A549 (cell line): ENCODE measurements at regions not wholly inside any gene's neighbourhood (a gene's known extent, or its start where the extent isn't known, plus 50 kb on each side); places are given as distances from the start of the nearest gene placed in this dataset.

Experiments
- ATAC-seq, 2 experiments: fragments of 200-7000 bp in 1 of 2; fragments of >200 bp in 1 of 2; cut with Nextera tagmentation in 1 of 2; cut with Tn5 transposase in 1 of 2; 3 replicates each; pipeline versions ENCODE4 v1.8.0 to v1.9.1; 2018 to 2020; ENCODE audit warnings: mild to moderate bottlenecking in 1 of 2, moderate library complexity in 1 of 2
- CTCF ChIA-PET: fragments of 300-600 bp; sonication (Branson Sonifier 250); formaldehyde crosslinking; extraction: SDS; loops from one replicate; lab custom pipeline; 2021; ENCODE audit warnings: antibody characterized with exemption, inconsistent platforms; lab: Yijun Ruan, JAX
- POLR2A ChIA-PET: fragments of 350-600 bp; formaldehyde crosslinking; extraction: SDS; loops from one replicate; lab custom pipeline; 2021; ENCODE audit warnings: antibody characterized with exemption, inconsistent platforms; lab: Yijun Ruan, JAX
- DNase-seq, 2 experiments: peaks; one replicate each; pipeline versions ENCODE4 v3.0.0 to v3.0.0-alpha.2; 2011 to 2016; ENCODE audit warnings: low read depth in 1 of 2, low spot score in 1 of 2
- FAIRE-seq: peaks from 2 replicates; lab custom pipeline; 2011; peaks lifted over from hg19 to GRCh38; lab: Jason Lieb, UNC
- H3K27ac ChIP-seq, 2 experiments: fragments of >200 bp; sonication (Bioruptor Twin); formaldehyde crosslinking; 3 replicates each; pipeline ENCODE4 v1.5.1; 2016 to 2017
- H3K4me1 ChIP-seq: fragments of >200 bp; sonication (Bioruptor Twin); formaldehyde crosslinking; 3 replicates; pipeline ENCODE4 v1.6.1; 2016
- H3K4me2 ChIP-seq: fragments of >200 bp; sonication (Bioruptor Twin); formaldehyde crosslinking; 3 replicates; pipeline ENCODE4 v1.6.1; 2016
- H3K4me3 ChIP-seq: fragments of >200 bp; sonication (Bioruptor Twin); formaldehyde crosslinking; 3 replicates; pipeline ENCODE4 v1.5.1; 2016
- H3K9me3 ChIP-seq: fragments of >200 bp; sonication (Bioruptor Twin); formaldehyde crosslinking; 3 replicates; pipeline ENCODE4 v1.6.1; 2016
- CBX2 ChIP-seq: fragments of 200-600 bp; sonication (generic); IDR thresholded peaks from 2 replicates; pipeline ENCODE4 v1.6.1; 2016; ENCODE audit warnings: low read depth, mild to moderate bottlenecking, borderline replicate concordance
- CEBPB ChIP-seq, 2 experiments: fragments of >200 bp in 1 of 2; sonication (Bioruptor Twin) in 1 of 2; formaldehyde crosslinking in 1 of 2; IDR thresholded peaks; 2 replicates each; pipeline ENCODE4 v1.6.1; 2012 to 2016
- CHD2 ChIP-seq: fragments of 150-350 bp; IDR thresholded peaks from 2 replicates; pipeline ENCODE4 v1.6.1; 2014; ENCODE audit warnings: low read length; ENCODE audit not compliant: partially characterized antibody
- ESRRA ChIP-seq: fragments of 150-350 bp; IDR thresholded peaks from 2 replicates; pipeline ENCODE4 v1.6.1; 2014; ENCODE audit warnings: mild to moderate bottlenecking, low read length, borderline replicate concordance
- FOSB ChIP-seq: fragments of 250-450 bp; sonication (Bioruptor Pico); IDR thresholded peaks from 2 replicates; pipeline ENCODE4 v1.5.0; 2020; ENCODE audit warnings: mild to moderate bottlenecking, moderate library complexity
- GATA3 ChIP-seq: IDR thresholded peaks from 2 replicates; pipeline ENCODE4 v1.6.1; 2012; ENCODE audit warnings: borderline replicate concordance
- HDAC2 ChIP-seq: fragments of 200-600 bp; sonication (generic); IDR thresholded peaks from 2 replicates; pipeline ENCODE4 v1.6.1; 2016
- HEYL ChIP-seq: fragments of 250-450 bp; sonication (Bioruptor Pico); IDR thresholded peaks from 2 replicates; pipeline ENCODE4 v1.8.0; 2021; ENCODE audit warnings: mild to moderate bottlenecking, moderate library complexity
- HOXB13 ChIP-seq: fragments of 250-450 bp; sonication (Bioruptor Pico); IDR thresholded peaks from 2 replicates; pipeline ENCODE4 v1.5.0; 2020; ENCODE audit warnings: low read depth, mild to moderate bottlenecking, moderate library complexity
- HOXB5 ChIP-seq: fragments of 250-450 bp; sonication (Bioruptor Pico); IDR thresholded peaks from 2 replicates; pipeline ENCODE4 v1.5.0; 2020; ENCODE audit warnings: mild to moderate bottlenecking, moderate library complexity
- JUNB ChIP-seq: fragments of >200 bp; sonication (Bioruptor Twin); formaldehyde crosslinking; IDR thresholded peaks from 2 replicates; pipeline ENCODE4 v1.6.1; 2016
- KDM5A ChIP-seq: fragments of 200-600 bp; sonication (generic); IDR thresholded peaks from 2 replicates; pipeline ENCODE4 v1.6.1; 2016; ENCODE audit warnings: antibody characterized with exemption, mild to moderate bottlenecking
- MYC ChIP-seq: IDR thresholded peaks from 2 replicates; pipeline ENCODE4 v1.6.1; 2012; ENCODE audit warnings: mild to moderate bottlenecking, inconsistent platforms, low read length, improper control_type of control experiment, borderline replicate concordance
- POLR2AphosphoS2 ChIP-seq: conservative IDR thresholded peaks from 2 replicates; pipeline ENCODE4 v1.6.1; 2012; ENCODE audit warnings: low read length, improper control_type of control experiment, inconsistent platforms
- RAD21 ChIP-seq, 2 experiments: fragments of >200 bp in 1 of 2; sonication (Bioruptor Twin) in 1 of 2; formaldehyde crosslinking in 1 of 2; IDR thresholded peaks in 1 of 2; conservative IDR thresholded peaks in 1 of 2; 2 replicates in 1 of 2; 3 replicates in 1 of 2; pipeline ENCODE4 v1.6.1; 2012 to 2018; ENCODE audit warnings: inconsistent platforms in 1 of 2
- RCOR1 ChIP-seq: fragments of 150-350 bp; IDR thresholded peaks from 2 replicates; pipeline ENCODE4 v1.6.1; 2014; ENCODE audit warnings: antibody characterized with exemption, low read length, low read depth
- RNF2 ChIP-seq: fragments of 200-600 bp; sonication (generic); IDR thresholded peaks from 2 replicates; pipeline ENCODE4 v1.6.1; 2016; ENCODE audit warnings: low read depth, mild to moderate bottlenecking, antibody characterized with exemption, moderate library complexity, borderline replicate concordance
- SMC3 ChIP-seq: fragments of >200 bp; sonication (Bioruptor Twin); formaldehyde crosslinking; IDR thresholded peaks from 3 replicates; pipeline ENCODE4 v1.6.1; 2018; ENCODE audit warnings: inconsistent platforms
- ZFP36 ChIP-seq: fragments of 450-650 bp; IDR thresholded peaks from 2 replicates; pipeline ENCODE4 v1.6.1; 2014; ENCODE audit warnings: borderline replicate concordance; ENCODE audit not compliant: partially characterized antibody
- ZNF302 ChIP-seq: fragments of 250-450 bp; sonication (Bioruptor Pico); IDR thresholded peaks from 2 replicates; pipeline ENCODE4 v1.9.0; 2021; ENCODE audit warnings: inconsistent platforms, mild to moderate bottlenecking, moderate library complexity
- WGBS: methylation state at CpG from one replicate; pipeline ENCODE4 v1.1.6; 2017; ENCODE audit errors: missing lambda C conversion rate; 5-methylcytosine and 5-hydroxymethylcytosine counted together
- TF ChIP-seq, protein P1 (sequence below): fragments of >200 bp; sonication (Bioruptor Twin); formaldehyde crosslinking; IDR thresholded peaks from 2 replicates; pipeline ENCODE4 v1.6.1; 2016
- TF ChIP-seq, protein P2 (sequence below): fragments of >200 bp; sonication (Bioruptor Twin); formaldehyde crosslinking; IDR thresholded peaks from 3 replicates; pipeline ENCODE4 v1.6.1; 2016
- TF ChIP-seq, protein P3 (sequence below): fragments of >200 bp; sonication (Bioruptor Twin); formaldehyde crosslinking; IDR thresholded peaks from 3 replicates; pipeline ENCODE4 v1.5.1; 2016
- TF ChIP-seq, protein P4 (sequence below): IDR thresholded peaks from 2 replicates; pipeline ENCODE4 v1.6.1; 2012

DNA sequence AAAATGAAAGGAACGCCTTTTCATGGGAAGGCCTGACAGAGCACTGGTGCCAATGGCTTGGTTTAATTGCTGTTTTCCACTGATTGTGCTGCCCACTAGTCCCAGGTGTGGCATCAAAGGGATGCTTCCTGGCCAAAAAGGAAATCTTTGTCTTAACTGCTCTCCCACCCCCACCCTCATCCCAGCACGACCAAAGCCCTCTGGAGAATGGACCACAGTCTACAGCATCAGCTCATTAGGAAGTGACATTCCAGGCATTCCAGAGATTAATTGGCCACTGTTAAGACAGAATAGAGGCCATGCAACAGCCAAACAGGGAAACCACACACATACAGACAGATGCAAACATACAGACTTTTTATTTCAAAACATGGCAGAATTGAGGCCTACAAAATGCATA is 143.2 kb downstream of the LHFPL1 start:
- ChIA-PET POLR2A (no interaction called here), CTCF (no interaction called here)
- Histone ChIP-seq H3K9me3 (no peaks in the 10 kb centered on the region), H3K27ac (no peak overlapping the region), H3K4me1 (no peaks in the 10 kb centered on the region), H3K4me3 (no peak overlapping the region), H3K4me2 (no peak overlapping the region)
- WGBS = 0% methylated on average over 1 of the region's 2 CpGs
- ATAC-seq (no peak), DNase-seq (no peak), FAIRE-seq (no peak)
- TF ChIP-seq FOSB (CRISPR knock-in tag) (no peak), CEBPB (IDR thresholded peaks at IDR 0.05) (no peak)

DNA sequence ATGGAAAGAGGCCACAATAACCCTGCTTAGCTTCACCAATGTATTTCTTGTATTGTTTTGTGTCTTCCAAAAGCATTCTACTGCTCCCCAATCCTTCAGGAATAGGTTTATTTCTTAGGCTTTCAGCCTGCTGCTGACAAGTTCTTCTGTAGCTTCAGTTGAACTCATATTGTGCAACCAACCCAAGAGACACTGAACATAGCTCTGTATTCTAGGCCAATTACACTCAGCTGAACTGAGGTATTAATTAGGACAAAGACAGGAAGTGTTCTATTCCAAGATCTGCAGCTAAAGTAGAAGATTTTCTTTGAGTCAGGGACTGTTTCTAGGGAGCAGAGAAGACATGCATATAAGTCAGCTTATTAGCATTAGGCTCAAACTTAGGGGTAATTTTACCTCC is 151.8 kb downstream of the LHFPL1 start:
- H3K4me2 ChIP-seq = no peak overlapping the region
- POLR2A ChIA-PET = no interaction called here
- FAIRE-seq (no peak), ATAC-seq (no peak), DNase-seq (no peak)
- H3K9me3 ChIP-seq = no peaks in the 10 kb centered on the region
- H3K4me1 ChIP-seq = no peaks in the 10 kb centered on the region
- H3K27ac ChIP-seq = no peak overlapping the region
- TF ChIP-seq, protein P1, sequence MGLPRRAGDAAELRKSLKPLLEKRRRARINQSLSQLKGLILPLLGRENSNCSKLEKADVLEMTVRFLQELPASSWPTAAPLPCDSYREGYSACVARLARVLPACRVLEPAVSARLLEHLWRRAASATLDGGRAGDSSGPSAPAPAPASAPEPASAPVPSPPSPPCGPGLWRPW = no peak
- TF ChIP-seq ZFP36 = no peak
- TF ChIP-seq CBX2 = no peak
- TF ChIP-seq HDAC2 = no peak
- TF ChIP-seq KDM5A = no peak
- no peak for TF ChIP-seq CHD2
- CTCF ChIA-PET = interaction anchor here (0.7 kb wide), 1 partner anchor 530 kb away, joined by 3 read pairs; no protein-coding TSS in a partner anchor
- H3K4me3 ChIP-seq = no peak overlapping the region

DNA sequence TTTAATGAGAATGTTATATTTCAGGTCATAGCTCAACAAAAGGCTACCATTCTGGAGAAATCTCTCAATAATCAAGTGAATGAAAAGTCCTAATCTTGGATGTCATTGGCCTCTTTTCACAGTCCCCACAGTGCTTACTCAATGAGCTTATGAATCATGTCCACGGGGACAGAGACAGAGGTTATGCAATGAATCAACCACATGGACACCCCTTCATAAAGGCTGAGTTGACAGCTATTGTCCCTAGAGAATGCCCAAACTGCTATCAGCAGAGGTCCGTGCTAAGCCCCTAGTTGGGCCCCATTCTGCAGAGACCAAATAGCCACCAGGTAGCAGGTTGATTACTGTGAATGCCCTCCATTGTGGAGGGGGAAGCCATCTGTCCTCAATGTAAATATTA is 158.1 kb downstream of the LHFPL1 start:
- no peak for ATAC-seq

More for the DNA sequence above, 158.1 kb downstream of the LHFPL1 start:
- TF ChIP-seq, protein P2, sequence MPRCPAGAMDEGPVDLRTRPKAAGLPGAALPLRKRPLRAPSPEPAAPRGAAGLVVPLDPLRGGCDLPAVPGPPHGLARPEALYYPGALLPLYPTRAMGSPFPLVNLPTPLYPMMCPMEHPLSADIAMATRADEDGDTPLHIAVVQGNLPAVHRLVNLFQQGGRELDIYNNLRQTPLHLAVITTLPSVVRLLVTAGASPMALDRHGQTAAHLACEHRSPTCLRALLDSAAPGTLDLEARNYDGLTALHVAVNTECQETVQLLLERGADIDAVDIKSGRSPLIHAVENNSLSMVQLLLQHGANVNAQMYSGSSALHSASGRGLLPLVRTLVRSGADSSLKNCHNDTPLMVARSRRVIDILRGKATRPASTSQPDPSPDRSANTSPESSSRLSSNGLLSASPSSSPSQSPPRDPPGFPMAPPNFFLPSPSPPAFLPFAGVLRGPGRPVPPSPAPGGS = no peak
- TF ChIP-seq POLR2AphosphoS2 (no peak), ZFP36 (no peak), GATA3 (no peak), KDM5A (no peak), RAD21 (conservative IDR thresholded peaks at IDR 0.05 in 1 of 2, IDR thresholded peaks at IDR 0.05 in 1 of 2) (no peak), ZNF302 (no peak), RNF2 (no peak), HOXB5 (no peak), JUNB (no peak), MYC (no peak), HEYL (CRISPR knock-in tag) (no peak), SMC3 (no peak), ESRRA (no peak), RCOR1 (no peak), HOXB13 (CRISPR knock-in tag) (no peak)
- TF ChIP-seq, protein P3, sequence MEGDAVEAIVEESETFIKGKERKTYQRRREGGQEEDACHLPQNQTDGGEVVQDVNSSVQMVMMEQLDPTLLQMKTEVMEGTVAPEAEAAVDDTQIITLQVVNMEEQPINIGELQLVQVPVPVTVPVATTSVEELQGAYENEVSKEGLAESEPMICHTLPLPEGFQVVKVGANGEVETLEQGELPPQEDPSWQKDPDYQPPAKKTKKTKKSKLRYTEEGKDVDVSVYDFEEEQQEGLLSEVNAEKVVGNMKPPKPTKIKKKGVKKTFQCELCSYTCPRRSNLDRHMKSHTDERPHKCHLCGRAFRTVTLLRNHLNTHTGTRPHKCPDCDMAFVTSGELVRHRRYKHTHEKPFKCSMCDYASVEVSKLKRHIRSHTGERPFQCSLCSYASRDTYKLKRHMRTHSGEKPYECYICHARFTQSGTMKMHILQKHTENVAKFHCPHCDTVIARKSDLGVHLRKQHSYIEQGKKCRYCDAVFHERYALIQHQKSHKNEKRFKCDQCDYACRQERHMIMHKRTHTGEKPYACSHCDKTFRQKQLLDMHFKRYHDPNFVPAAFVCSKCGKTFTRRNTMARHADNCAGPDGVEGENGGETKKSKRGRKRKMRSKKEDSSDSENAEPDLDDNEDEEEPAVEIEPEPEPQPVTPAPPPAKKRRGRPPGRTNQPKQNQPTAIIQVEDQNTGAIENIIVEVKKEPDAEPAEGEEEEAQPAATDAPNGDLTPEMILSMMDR = no peak
- TF ChIP-seq, protein P4, sequence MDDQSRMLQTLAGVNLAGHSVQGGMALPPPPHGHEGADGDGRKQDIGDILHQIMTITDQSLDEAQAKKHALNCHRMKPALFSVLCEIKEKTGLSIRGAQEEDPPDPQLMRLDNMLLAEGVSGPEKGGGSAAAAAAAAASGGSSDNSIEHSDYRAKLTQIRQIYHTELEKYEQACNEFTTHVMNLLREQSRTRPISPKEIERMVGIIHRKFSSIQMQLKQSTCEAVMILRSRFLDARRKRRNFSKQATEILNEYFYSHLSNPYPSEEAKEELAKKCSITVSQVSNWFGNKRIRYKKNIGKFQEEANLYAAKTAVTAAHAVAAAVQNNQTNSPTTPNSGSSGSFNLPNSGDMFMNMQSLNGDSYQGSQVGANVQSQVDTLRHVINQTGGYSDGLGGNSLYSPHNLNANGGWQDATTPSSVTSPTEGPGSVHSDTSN = no peak
- no peak for DNase-seq
- 0% methylated on average over 1 of the region's 2 CpGs for WGBS
- Histone ChIP-seq H3K4me3 (no peak overlapping the region), H3K4me2 (no peak overlapping the region), H3K4me1 (no peaks in the 10 kb centered on the region), H3K27ac (no peak overlapping the region), H3K9me3 (no peaks in the 10 kb centered on the region)
- FAIRE-seq = no peak
- CTCF ChIA-PET = no interaction called here
- POLR2A ChIA-PET = no interaction called here
